ENCODE measurements at regions not wholly inside any gene's neighbourhood (a gene's known extent, or its start where the extent isn't known, plus 50 kb on each side); places are given as distances from the start of the nearest gene placed in this dataset.

DNA sequence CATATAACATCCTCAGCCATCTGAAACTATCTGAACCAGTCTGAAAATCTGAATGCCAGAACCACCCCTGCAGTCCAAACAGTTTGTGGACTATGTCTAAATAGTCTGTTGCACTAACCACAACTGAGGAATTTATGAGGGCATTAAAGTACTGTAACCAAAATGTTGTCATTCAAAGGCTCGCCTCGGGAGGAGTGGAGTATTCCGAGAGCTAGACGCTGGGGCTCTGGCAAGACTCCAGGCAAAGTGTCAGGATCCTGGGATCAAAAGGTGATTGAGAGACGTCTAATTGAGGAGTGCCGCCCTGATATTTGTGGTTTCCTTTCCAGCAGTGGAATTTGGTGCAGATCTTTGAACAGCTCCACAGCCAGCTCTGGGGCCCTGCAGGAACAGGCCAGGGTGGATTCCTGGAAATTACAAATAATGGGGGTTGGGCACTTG lies 142.9 kb upstream of the MYOCD start:
- H3K27ac ChIP-seq (ENCODE audit: low read depth, low read length) = peak overlapping the region; percentile 63
- H3K27me3 ChIP-seq (ENCODE audit: control insufficient read depth, insufficient read depth, low read length) = no peaks in the 10 kb centered on the region
- no peaks in the 10 kb centered on the region for H3K36me3 ChIP-seq (ENCODE audit: control insufficient read depth, insufficient read depth, low read length)
- peaks cover 5% of the 10 kb centered on the region for H3K4me1 ChIP-seq (ENCODE audit: control insufficient read depth, insufficient read depth, low read length)
- H3K4me3 ChIP-seq (ENCODE audit: low read length) = no peak overlapping the region
- no peak overlapping the region for H3K9ac ChIP-seq (ENCODE audit: low read length)

DNA sequence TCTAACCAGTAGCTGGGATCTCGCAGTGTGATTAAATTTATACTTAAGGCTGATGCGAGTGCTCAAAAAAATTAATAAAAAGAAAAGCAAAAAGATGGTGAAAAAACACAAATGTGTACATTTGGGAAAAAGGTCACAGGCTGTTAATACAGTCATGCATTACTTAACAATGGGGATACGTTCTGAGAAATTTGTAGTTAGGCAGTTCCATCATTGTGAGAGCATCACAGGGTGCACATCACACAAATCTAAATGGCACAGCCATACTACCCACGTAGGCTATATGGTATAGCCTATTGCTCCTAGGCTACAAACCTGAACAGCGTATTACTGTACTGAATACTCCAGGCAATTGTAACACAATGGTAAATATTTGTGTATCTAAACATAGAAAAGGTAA lies 142.4 kb upstream of the MYOCD start:
- no peak overlapping the region for H3K27ac ChIP-seq (ENCODE audit: low read depth, low read length)
- H3K36me3 ChIP-seq (ENCODE audit: control insufficient read depth, insufficient read depth, low read length) = no peaks in the 10 kb centered on the region
- H3K4me3 ChIP-seq (ENCODE audit: low read length) = no peak overlapping the region
- peaks cover 5% of the 10 kb centered on the region for H3K4me1 ChIP-seq (ENCODE audit: control insufficient read depth, insufficient read depth, low read length)
- H3K27me3 ChIP-seq (ENCODE audit: control insufficient read depth, insufficient read depth, low read length) = no peaks in the 10 kb centered on the region
- H3K9ac ChIP-seq (ENCODE audit: low read length) = no peak overlapping the region

DNA sequence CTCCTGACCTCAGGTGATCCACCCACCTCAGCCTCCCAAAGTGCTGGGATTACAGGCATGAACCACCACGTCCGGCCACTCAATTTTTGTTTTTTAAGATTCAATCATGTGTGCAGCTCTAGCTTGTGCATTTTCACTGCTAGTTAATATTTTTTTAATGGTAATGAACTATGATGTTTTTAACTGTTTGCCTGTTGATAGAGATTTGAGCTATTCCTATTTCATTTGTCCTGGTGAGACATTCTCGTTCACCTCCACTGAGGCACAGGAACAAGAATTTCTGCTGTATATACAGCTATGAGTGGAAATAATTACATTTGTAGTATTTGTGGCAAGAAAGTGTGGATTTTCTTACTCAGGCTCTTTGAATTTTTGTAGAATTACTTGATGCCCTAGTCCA lies 137.7 kb upstream of the MYOCD start:
- Histone ChIP-seq H3K4me1 (ENCODE audit: control insufficient read depth, insufficient read depth, low read length) (no peaks in the 10 kb centered on the region), H3K9ac (ENCODE audit: low read length) (no peak overlapping the region), H3K4me3 (ENCODE audit: low read length) (no peak overlapping the region), H3K36me3 (ENCODE audit: control insufficient read depth, insufficient read depth, low read length) (no peaks in the 10 kb centered on the region), H3K27ac (ENCODE audit: low read depth, low read length) (no peak overlapping the region), H3K27me3 (ENCODE audit: control insufficient read depth, insufficient read depth, low read length) (no peaks in the 10 kb centered on the region)

DNA sequence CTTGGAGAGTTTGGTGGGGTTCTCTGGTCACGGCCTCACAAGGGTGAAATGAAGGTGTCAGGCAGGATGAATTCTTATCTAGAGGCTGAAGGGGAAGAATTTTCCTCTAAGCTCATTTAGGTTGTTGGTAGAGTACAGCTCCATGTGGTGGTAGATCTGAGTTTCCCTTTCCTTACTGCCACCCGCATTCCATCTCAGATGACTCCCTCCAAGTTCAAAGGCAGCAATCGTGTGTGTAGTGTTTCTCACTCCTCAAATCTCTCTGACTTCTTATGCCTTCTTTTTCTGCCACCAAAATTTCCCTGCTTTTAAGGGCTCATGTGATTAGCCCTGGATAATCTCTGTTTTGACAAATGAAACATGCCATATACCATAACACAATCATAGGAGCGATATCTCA lies 135.5 kb upstream of the MYOCD start:
- Histone ChIP-seq H3K4me3 (ENCODE audit: low read length) (no peak overlapping the region), H3K4me1 (ENCODE audit: control insufficient read depth, insufficient read depth, low read length) (no peaks in the 10 kb centered on the region), H3K27ac (ENCODE audit: low read depth, low read length) (no peak overlapping the region), H3K36me3 (ENCODE audit: control insufficient read depth, insufficient read depth, low read length) (no peaks in the 10 kb centered on the region), H3K9ac (ENCODE audit: low read length) (no peak overlapping the region), H3K27me3 (ENCODE audit: control insufficient read depth, insufficient read depth, low read length) (no peaks in the 10 kb centered on the region)

DNA sequence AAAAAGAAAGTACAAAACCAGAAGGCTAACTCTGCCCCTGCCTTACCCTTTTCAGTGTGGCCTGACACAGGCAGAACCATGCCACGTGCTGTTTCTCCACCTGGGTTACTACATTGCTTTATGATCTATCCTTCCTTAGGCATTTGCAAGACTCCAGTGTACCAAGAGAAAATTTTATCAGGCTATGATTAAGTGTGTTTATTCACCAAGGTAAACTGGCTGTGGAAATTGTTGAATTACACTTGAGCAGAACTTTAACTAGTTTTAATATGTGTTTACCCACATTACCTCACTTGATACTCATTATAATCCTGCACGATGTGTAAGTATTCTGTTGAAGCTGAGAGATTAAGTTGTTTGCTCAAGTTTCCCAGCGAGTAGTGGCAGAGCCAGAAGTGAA lies 129.7 kb upstream of the MYOCD start:
- no peak overlapping the region for H3K27ac ChIP-seq (ENCODE audit: low read depth, low read length)
- no peaks in the 10 kb centered on the region for H3K27me3 ChIP-seq (ENCODE audit: control insufficient read depth, insufficient read depth, low read length)
- no peaks in the 10 kb centered on the region for H3K4me1 ChIP-seq (ENCODE audit: control insufficient read depth, insufficient read depth, low read length)
- H3K4me3 ChIP-seq (ENCODE audit: low read length) = no peak overlapping the region
- H3K9ac ChIP-seq (ENCODE audit: low read length) = no peak overlapping the region
- no peaks in the 10 kb centered on the region for H3K36me3 ChIP-seq (ENCODE audit: control insufficient read depth, insufficient read depth, low read length)

DNA sequence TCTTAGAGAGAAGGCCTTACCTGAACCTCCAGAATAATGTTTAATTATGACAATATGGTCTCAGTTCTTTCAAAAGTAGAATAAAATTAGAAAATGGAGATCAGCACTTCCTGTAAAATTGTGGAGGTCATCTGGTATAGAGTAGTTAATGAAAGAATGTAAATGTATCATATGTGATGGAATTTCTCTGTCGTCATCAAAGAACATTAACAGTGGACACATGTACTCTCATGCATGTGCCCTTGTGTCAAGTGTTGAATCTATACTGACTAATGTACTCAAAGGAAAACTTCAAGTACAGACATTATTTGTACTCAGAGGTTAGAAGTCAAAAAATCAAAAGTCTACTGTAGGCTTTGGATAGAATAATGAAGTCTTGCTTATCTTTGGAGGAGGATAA lies 129.2 kb upstream of the MYOCD start:
- Histone ChIP-seq H3K27ac (ENCODE audit: low read depth, low read length) (no peak overlapping the region), H3K4me1 (ENCODE audit: control insufficient read depth, insufficient read depth, low read length) (no peaks in the 10 kb centered on the region), H3K9ac (ENCODE audit: low read length) (no peak overlapping the region), H3K27me3 (ENCODE audit: control insufficient read depth, insufficient read depth, low read length) (no peaks in the 10 kb centered on the region), H3K4me3 (ENCODE audit: low read length) (no peak overlapping the region), H3K36me3 (ENCODE audit: control insufficient read depth, insufficient read depth, low read length) (no peaks in the 10 kb centered on the region)

DNA sequence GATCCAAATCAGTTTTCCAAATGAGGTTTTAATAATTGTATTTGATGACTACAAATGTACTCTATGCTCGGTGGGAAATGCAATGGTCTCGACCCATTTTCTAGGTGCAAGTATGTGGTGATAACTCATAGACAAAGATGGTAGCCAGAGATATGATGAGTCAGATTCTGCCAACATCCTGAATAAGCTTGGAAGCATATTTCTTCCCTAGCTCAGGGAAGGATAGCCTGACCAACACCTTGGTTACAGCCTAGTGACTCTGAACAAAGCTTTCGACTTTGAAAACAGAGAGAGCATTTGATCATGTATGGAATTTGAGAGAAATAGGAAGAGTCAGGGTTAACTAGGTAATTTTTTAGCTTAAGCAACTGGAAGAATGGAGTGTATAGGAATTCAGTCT lies 128.3 kb upstream of the MYOCD start:
- Histone ChIP-seq H3K4me1 (ENCODE audit: control insufficient read depth, insufficient read depth, low read length) (no peaks in the 10 kb centered on the region), H3K4me3 (ENCODE audit: low read length) (no peak overlapping the region), H3K27ac (ENCODE audit: low read depth, low read length) (no peak overlapping the region), H3K9ac (ENCODE audit: low read length) (no peak overlapping the region), H3K36me3 (ENCODE audit: control insufficient read depth, insufficient read depth, low read length) (no peaks in the 10 kb centered on the region), H3K27me3 (ENCODE audit: control insufficient read depth, insufficient read depth, low read length) (no peaks in the 10 kb centered on the region)

DNA sequence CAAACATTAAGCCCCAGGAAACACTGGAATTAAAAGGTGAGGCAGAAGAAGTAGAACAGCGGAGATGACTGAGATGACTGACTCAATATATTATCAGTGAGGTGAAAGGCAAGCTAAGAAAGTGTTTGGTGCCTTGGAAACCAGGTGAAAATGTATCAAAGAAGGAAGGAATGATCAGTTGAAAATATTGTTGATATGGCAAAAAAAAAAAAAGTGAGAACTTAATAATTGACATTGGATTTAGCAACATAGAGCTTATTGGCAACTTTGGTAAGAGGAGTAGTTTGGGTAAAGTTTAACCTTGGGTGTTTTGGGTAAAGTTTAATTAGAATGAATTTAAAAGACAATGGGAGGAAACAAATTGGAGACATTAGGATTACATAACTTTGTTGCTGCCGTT lies 127.7 kb upstream of the MYOCD start:
- H3K4me1 ChIP-seq (ENCODE audit: control insufficient read depth, insufficient read depth, low read length) = no peaks in the 10 kb centered on the region
- no peaks in the 10 kb centered on the region for H3K27me3 ChIP-seq (ENCODE audit: control insufficient read depth, insufficient read depth, low read length)
- H3K36me3 ChIP-seq (ENCODE audit: control insufficient read depth, insufficient read depth, low read length) = no peaks in the 10 kb centered on the region
- H3K27ac ChIP-seq (ENCODE audit: low read depth, low read length) = no peak overlapping the region
- H3K4me3 ChIP-seq (ENCODE audit: low read length) = no peak overlapping the region
- H3K9ac ChIP-seq (ENCODE audit: low read length) = no peak overlapping the region

DNA sequence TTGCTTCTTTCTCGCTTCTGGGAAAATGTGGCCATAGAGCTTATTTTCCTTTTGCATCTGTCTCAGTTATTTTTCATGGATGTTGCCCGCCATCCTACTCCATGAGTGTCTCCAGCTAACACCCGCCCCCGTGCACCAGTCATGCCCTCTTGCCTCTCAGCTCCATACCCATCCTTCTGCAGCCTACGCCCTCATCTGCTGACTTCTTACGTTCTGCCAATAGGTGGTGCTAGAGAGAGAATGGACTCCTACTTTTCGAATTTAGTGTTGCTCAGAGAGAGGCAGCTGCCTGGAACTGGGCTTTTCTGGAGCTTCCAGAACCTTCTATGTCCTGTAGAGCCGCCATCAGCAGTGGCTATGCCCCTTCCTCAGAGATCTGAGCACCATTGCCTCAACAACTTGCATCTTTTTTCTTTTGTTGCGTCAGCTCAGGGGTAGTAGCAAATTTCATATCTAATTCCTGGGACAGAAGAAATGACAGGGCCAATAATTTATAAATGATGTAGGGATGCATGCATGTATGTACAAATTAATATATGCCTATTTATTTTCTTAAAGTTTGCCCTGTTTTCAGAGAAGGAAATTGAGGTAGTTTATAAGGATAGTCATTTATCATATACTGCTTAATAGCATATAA lies 119.7 kb upstream of the MYOCD start:
- H3K9ac ChIP-seq (ENCODE audit: low read length) = no peak overlapping the region
- no peak overlapping the region for H3K4me3 ChIP-seq (ENCODE audit: low read length)
- H3K36me3 ChIP-seq (ENCODE audit: control insufficient read depth, insufficient read depth, low read length) = no peaks in the 10 kb centered on the region
- H3K27ac ChIP-seq (ENCODE audit: low read depth, low read length) = no peak overlapping the region
- peaks cover 2% of the 10 kb centered on the region for H3K27me3 ChIP-seq (ENCODE audit: control insufficient read depth, insufficient read depth, low read length)
- peaks cover 21% of the 10 kb centered on the region for H3K4me1 ChIP-seq (ENCODE audit: control insufficient read depth, insufficient read depth, low read length)

DNA sequence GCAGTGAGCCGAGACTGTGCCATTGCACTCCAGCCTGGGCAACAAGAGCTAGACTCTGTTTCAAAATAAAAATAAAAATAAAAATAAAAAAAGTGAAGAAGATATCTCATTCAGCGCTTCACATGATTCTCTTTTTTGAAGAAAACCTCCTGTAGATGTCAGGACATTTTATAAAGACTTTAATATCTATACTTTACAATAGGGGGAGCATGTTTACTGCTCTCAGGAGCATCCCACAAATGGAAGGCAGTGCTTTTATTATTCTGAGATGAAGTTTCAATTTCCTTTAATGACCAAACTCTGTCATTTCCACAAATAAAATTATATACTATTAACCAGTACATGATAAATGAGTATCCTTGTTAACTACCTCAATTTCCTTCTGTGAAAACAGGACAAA lies 118.7 kb upstream of the MYOCD start:
- H3K4me3 ChIP-seq (ENCODE audit: low read length) = no peak overlapping the region
- H3K4me1 ChIP-seq (ENCODE audit: control insufficient read depth, insufficient read depth, low read length) = peaks cover 21% of the 10 kb centered on the region
- no peak overlapping the region for H3K27ac ChIP-seq (ENCODE audit: low read depth, low read length)
- H3K9ac ChIP-seq (ENCODE audit: low read length) = no peak overlapping the region
- H3K27me3 ChIP-seq (ENCODE audit: control insufficient read depth, insufficient read depth, low read length) = peaks cover 2% of the 10 kb centered on the region
- H3K36me3 ChIP-seq (ENCODE audit: control insufficient read depth, insufficient read depth, low read length) = no peaks in the 10 kb centered on the region

DNA sequence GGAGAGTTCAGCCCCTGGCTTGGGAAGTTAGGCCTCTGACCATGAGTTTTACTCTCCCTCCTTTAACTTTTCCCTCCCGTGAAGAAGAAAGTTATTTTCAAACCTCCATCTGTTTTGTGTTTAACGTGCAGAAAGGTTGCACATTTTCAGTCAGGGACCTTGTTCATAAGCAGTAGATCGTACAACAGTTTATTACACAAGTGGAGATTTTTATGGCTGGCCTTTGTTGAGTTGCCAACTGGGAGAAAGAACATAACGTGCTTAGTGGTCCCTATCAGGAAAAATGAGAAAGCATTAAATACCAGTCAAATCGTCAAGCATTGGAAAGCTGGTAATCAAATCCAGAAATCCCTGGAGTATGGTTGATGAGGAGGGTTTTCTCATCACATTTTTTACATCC lies 117.9 kb upstream of the MYOCD start:
- H3K4me1 ChIP-seq (ENCODE audit: control insufficient read depth, insufficient read depth, low read length) = peaks cover 21% of the 10 kb centered on the region
- H3K4me3 ChIP-seq (ENCODE audit: low read length) = no peak overlapping the region
- H3K27ac ChIP-seq (ENCODE audit: low read depth, low read length) = peak overlapping the region; percentile 55
- peaks cover 2% of the 10 kb centered on the region for H3K27me3 ChIP-seq (ENCODE audit: control insufficient read depth, insufficient read depth, low read length)
- H3K36me3 ChIP-seq (ENCODE audit: control insufficient read depth, insufficient read depth, low read length) = no peaks in the 10 kb centered on the region
- H3K9ac ChIP-seq (ENCODE audit: low read length) = no peak overlapping the region

DNA sequence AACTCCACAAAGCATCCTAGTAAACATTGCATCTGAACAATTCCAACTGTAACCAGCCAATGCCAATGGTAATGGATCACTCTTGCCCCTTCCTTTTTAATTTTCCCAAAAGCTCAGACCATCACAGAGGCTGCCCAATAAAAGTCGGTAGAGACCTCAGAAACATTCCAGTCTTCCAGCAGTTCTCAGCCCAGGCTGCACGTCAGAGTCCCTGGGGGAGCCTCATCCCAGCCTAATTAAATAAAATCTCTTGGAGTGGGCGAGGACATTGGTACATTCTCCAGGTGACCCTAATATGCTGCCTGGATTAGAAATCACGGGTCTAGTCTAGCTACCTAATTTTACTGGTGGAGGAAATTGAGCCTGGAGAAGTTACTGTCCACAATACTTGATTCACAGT lies 117.1 kb upstream of the MYOCD start:
- Histone ChIP-seq H3K27ac (ENCODE audit: low read depth, low read length) (peak overlapping the region; percentile 55), H3K4me1 (ENCODE audit: control insufficient read depth, insufficient read depth, low read length) (peaks cover 21% of the 10 kb centered on the region), H3K9ac (ENCODE audit: low read length) (no peak overlapping the region), H3K4me3 (ENCODE audit: low read length) (no peak overlapping the region), H3K27me3 (ENCODE audit: control insufficient read depth, insufficient read depth, low read length) (peaks cover 2% of the 10 kb centered on the region), H3K36me3 (ENCODE audit: control insufficient read depth, insufficient read depth, low read length) (no peaks in the 10 kb centered on the region)

DNA sequence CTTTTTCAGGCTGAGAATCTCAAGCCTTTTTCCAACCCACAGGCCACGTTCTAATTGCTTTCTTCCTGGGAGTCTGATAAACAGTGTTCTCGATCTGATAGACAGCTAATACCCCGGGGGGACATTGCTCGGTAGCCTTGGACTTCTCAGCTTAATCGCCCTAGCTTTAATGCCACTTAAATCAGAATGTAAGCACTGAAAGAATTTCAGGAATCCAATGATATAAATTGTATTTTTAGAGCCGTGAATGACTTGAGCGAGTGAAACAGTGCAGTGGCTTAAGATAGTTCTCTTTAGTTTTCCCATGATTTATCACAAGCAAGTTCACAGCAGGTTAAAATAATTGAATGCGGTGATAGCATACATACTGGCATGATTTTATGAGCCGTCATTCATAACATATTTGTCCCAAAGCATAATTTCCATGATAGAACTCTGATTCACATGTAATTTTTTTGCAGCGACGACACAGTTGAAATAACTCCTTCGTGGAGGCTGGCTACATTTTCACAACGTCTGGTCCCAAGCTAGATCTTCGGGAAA lies 116.1 kb upstream of the MYOCD start:
- H3K27me3 ChIP-seq (ENCODE audit: control insufficient read depth, insufficient read depth, low read length) = peaks cover 2% of the 10 kb centered on the region
- no peak overlapping the region for H3K9ac ChIP-seq (ENCODE audit: low read length)
- no peaks in the 10 kb centered on the region for H3K36me3 ChIP-seq (ENCODE audit: control insufficient read depth, insufficient read depth, low read length)
- peaks cover 21% of the 10 kb centered on the region for H3K4me1 ChIP-seq (ENCODE audit: control insufficient read depth, insufficient read depth, low read length)
- H3K4me3 ChIP-seq (ENCODE audit: low read length) = no peak overlapping the region
- peak overlapping the region; percentile 55 for H3K27ac ChIP-seq (ENCODE audit: low read depth, low read length)
